ENCODE measurements at regions not wholly inside any gene's neighbourhood (a gene's known extent, or its start where the extent isn't known, plus 50 kb on each side); places are given as distances from the start of the nearest gene placed in this dataset.

GRCh38 chr1:147078606-147079399, 93.5 kb downstream of the PRKAB2 start:
- TF ChIP-seq REST (IDR thresholded peaks at IDR 0.05; ENCODE audit: insufficient read depth in 1 of 2, low read depth in 2 of 2, low read length in 2 of 2) (no peak), POLR2AphosphoS5 (IDR thresholded peaks at IDR 0.05; ENCODE audit: low read depth, low read length) (no peak), TAF1 (IDR thresholded peaks at IDR 0.05; ENCODE audit: borderline replicate concordance, insufficient read depth, low read length) (no peak), SIN3A (IDR thresholded peaks at IDR 0.05; ENCODE audit: borderline replicate concordance, insufficient read depth, low read length) (no peak), FOXP2 (optimal IDR thresholded peaks at IDR 0.05; ENCODE audit: borderline replicate concordance, extremely low read depth, extremely low read length, insufficient read depth) (no peak)
